Heart left ventricle (tissue), 16 donors: ENCODE measurements at regions not wholly inside any gene's neighbourhood (a gene's known extent, or its start where the extent isn't known, plus 50 kb on each side); places are given as distances from the start of the nearest gene placed in this dataset.

Experiments used
- ATAC-seq, 4 donors: fragments of 200-7000 bp; cut with Tn5 transposase; one replicate each; pipeline ENCODE4 v1.9.1; 2020 to 2022; ENCODE audit warnings: moderate library complexity in 4 of 4, mild to moderate bottlenecking in 3 of 4, moderate number of reproducible peaks in 1 of 4
- DNase-seq, 5 donors: peaks; one replicate each; pipeline ENCODE4 v3.0.0-alpha.2; 2020
- H3K27ac ChIP-seq, 12 donors: fragments of 200-600 bp; sonication (generic) in 4 of 12; one replicate each; pipeline versions ENCODE4 v1.5.0 to v1.8.0; 2016 to 2022; ENCODE audit warnings: mild to moderate bottlenecking in 2 of 12
- H3K27me3 ChIP-seq, 9 donors: fragments of 200-600 bp; sonication (generic) in 2 of 9; one replicate each; pipeline versions ENCODE4 v1.5.1 to v1.8.0; 2016 to 2022; ENCODE audit warnings: mild to moderate bottlenecking in 3 of 9
- H3K36me3 ChIP-seq, 9 donors: fragments of 200-600 bp; sonication (generic) in 2 of 9; one replicate each; pipeline versions ENCODE4 v1.5.0 to v1.8.0; 2018 to 2022; ENCODE audit warnings: mild to moderate bottlenecking in 2 of 9
- H3K4me1 ChIP-seq, 12 donors: fragments of 200-600 bp; sonication (generic) in 4 of 12; one replicate each; pipeline versions ENCODE4 v1.5.0 to v1.8.0; 2016 to 2022; ENCODE audit warnings: mild to moderate bottlenecking in 3 of 12
- H3K4me3 ChIP-seq, 12 donors: fragments of 200-600 bp; sonication (generic) in 4 of 12; one replicate each; pipeline versions ENCODE4 v1.5.0 to v1.8.0; 2017 to 2022; ENCODE audit warnings: mild to moderate bottlenecking in 9 of 12, moderate library complexity in 4 of 12
- H3K9me3 ChIP-seq, 12 donors: fragments of 200-600 bp; sonication (generic) in 4 of 12; one replicate each; pipeline versions ENCODE4 v1.5.0 to v1.8.0; 2016 to 2022; ENCODE audit warnings: mild to moderate bottlenecking in 1 of 12
- CTCF ChIP-seq, 12 donors: fragments of 200-600 bp; sonication (generic) in 4 of 12; IDR thresholded peaks; one replicate each; pipeline versions ENCODE4 v1.5.0 to v1.8.0; 2018 to 2022; ENCODE audit warnings: antibody characterized with exemption in 12 of 12, mild to moderate bottlenecking in 5 of 12
- POLR2A ChIP-seq, 2 donors: fragments of 450-650 bp; IDR thresholded peaks; one replicate each; pipeline ENCODE4 v1.6.1; 2017; ENCODE audit warnings: antibody characterized with exemption in 2 of 2, mild to moderate bottlenecking in 2 of 2, moderate library complexity in 2 of 2
- WGBS, 4 donors: extraction: QIAGEN DNeasy Blood & Tissue Kit in 2 of 4; methylation state at CpG; one replicate each; pipeline versions ENCODE4 v1.1.5 to v1.1.7; 2013 to 2018; 5-methylcytosine and 5-hydroxymethylcytosine counted together
- intact Hi-C, 10 donors: fragments of 100-400 bp; cut with DNase I; formaldehyde crosslinking; loops; one replicate each; pipeline versions ENCODE4 v1.11.1 to v1.14.2; 2022
- donor health status: ischemic (EF 13 %, LVEDD 7.1; RV severe dilation, severe dysfunction).
- donor health status: healthy with polysubstance abuse.
- donor health status: DM: no; HTN: yes; CAD: no.
- donor health status: DM: no; HTN: no; CAD: no.
- donor health status: ischemic (EF 25% LVEDD 6.9; RV normal size, moderate dysfunction).
- donor health status: ischemic (EF 25% LVEDD 5.7; RV mildly dilated, moderate dysfunction).
- donor health status: healthy.
- donor health status: DM: yes; HTN: yes; CAD: no.
- donor health status: ischemic (EF 35%, LVEDD 5.7; RV mildly dilated, moderate dysfunction).
- donor health status: nonischemic (EF 11% LVEDD 7.7; RV severe dilation, severe dysfunction).
- donor health status: DM: yes; HTN: yes; CAD: no.
- donor health status: PGD.
- donor health status: ischemic (EF 29% LVEDD 5.4; RV normal size, mild dysfunction).
- donor health status: nonischemic (EF 23%, LVEDD 6.1; RV moderate dilation, normal function).

GRCh38 chr9:2243666-2244555, 228.8 kb downstream of the SMARCA2 start:
- Histone ChIP-seq H3K4me1 (peaks cover 0 to 20% (median 6%) of the 10 kb centered on the region in 12 donors), H3K4me3 (no peak overlapping the region), H3K36me3 (no peaks in the 10 kb centered on the region), H3K27me3 (no peaks in the 10 kb centered on the region), H3K9me3 (peaks cover 0 to 13% (median 0%) of the 10 kb centered on the region in 12 donors), H3K27ac (no peak overlapping the region)
- TF ChIP-seq POLR2A (IDR thresholded peaks at IDR 0.05) (no peak), CTCF (IDR thresholded peaks at IDR 0.05) (no peak)
- DNase-seq (no peak), ATAC-seq (no peak)
- intact Hi-C loops = loop anchor here in 5 of 10 donors (5.0 to 10.0 kb wide), 7 partner anchors 82 to 601 kb away; partner anchors contain the start of genes VLDLR (in 2 of the 5) and PUM3 (in 1 of the 5)
- WGBS, 4 donors = 54 to 70% (median 60%) methylated on average over 7 of the region's 7 CpGs

DNA sequence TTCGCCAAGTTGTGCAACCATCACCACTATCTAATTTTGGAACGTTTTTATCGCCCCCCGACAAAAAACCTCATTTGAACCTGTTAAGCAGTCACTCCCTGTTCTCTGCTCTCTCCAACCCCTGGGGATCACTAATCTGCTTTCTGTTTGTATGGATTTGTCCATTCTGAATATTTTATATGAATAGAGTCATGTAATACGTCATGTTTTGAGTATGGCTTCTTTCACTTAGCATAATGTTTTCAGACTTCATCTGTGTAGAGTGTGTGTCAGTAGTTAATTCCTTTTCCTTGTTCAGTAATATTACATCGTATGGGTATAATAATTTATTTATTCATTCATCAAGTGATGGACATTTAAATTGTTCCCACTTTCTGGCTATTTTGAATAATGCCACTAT, 232.2 kb downstream of the SMARCA2 start:
- Histone ChIP-seq H3K27me3 (no peaks in the 10 kb centered on the region), H3K4me1 (peaks cover 0 to 9% (median 3%) of the 10 kb centered on the region in 12 donors), H3K36me3 (no peaks in the 10 kb centered on the region), H3K9me3 (peaks cover 0 to 13% (median 0%) of the 10 kb centered on the region in 12 donors), H3K27ac (no peak overlapping the region), H3K4me3 (no peak overlapping the region)
- ATAC-seq = no peak
- TF ChIP-seq POLR2A (IDR thresholded peaks at IDR 0.05) (no peak), CTCF (IDR thresholded peaks at IDR 0.05) (no peak)
- intact Hi-C loops = loop anchor here in 5 of 10 donors (10.0 kb wide), 4 partner anchors 113 to 597 kb away; partner anchors contain the start of genes VLDLR (in 2 of the 5) and PUM3 (in 1 of the 5)
- DNase-seq = no peak
- WGBS, 4 donors = 77 to 82% (median 78%) methylated on average over 6 of the region's 6 CpGs

GRCh38 chr9:2248768-2249265, 233.7 kb downstream of the SMARCA2 start:
- Histone ChIP-seq H3K27ac (no peak overlapping the region), H3K9me3 (peaks cover 0 to 13% (median 0%) of the 10 kb centered on the region in 12 donors), H3K27me3 (no peaks in the 10 kb centered on the region), H3K36me3 (no peaks in the 10 kb centered on the region), H3K4me1 (no peaks in the 10 kb centered on the region), H3K4me3 (no peak overlapping the region)
- ATAC-seq (no peak), DNase-seq (no peak)
- intact Hi-C loops = loop anchor here in 5 of 10 donors (10.0 kb wide), 4 partner anchors 114 to 596 kb away; partner anchors contain the start of genes VLDLR (in 2 of the 5) and PUM3 (in 1 of the 5)
- TF ChIP-seq POLR2A (IDR thresholded peaks at IDR 0.05) = no peak
- TF ChIP-seq CTCF (IDR thresholded peaks at IDR 0.05) = no peak
- 89 to 95% (median 92%) methylated on average over 1 of the region's 1 CpG for WGBS, 4 donors
